SK-N-SH (cell line): ENCODE measurements at regions not wholly inside any gene's neighbourhood (a gene's known extent, or its start where the extent isn't known, plus 50 kb on each side); places are given as distances from the start of the nearest gene placed in this dataset.

ENCODE experiments used
- CTCF ChIA-PET: fragments of 300-600, 350-600 bp; formaldehyde crosslinking; extraction: SDS; loops from one replicate; lab custom pipeline; 2021; lab: Yijun Ruan, JAX
- POLR2A ChIA-PET: fragments of 350-600 bp; sonication (Branson Sonifier 250); formaldehyde crosslinking; extraction: SDS; loops from one replicate; lab custom pipeline; 2020; ENCODE audit warnings: antibody characterized with exemption, inconsistent platforms; lab: Yijun Ruan, JAX
- DNase-seq: peaks from one replicate; pipeline ENCODE4 v3.0.0; 2012
- H2AFZ ChIP-seq: fragments of 200-600 bp; sonication (generic); 2 replicates; pipeline ENCODE4 v1.8.1; 2016; ENCODE audit warnings: antibody characterized with exemption, mild to moderate bottlenecking, low read depth
- H3F3A ChIP-seq: fragments of 200-600 bp; sonication (generic); replicated peaks from 2 replicates; pipeline ENCODE3; 2016; ENCODE audit warnings: antibody characterized with exemption, mild to moderate bottlenecking; ENCODE audit not compliant: insufficient read depth
- H3K27ac ChIP-seq, 2 experiments: fragments of 200-500 bp in 1 of 2; fragments of 200-600 bp in 1 of 2; sonication (Bioruptor generic) in 1 of 2; sonication (generic), shearing (Covaris generic) in 1 of 2; 2 replicates each; pipeline versions ENCODE4 v1.5.1 to v1.6.1; 2014 to 2016; ENCODE audit warnings: low read depth in 2 of 2, inconsistent platforms in 1 of 2, low read length in 1 of 2, mild to moderate bottlenecking in 1 of 2, mixed read lengths in 1 of 2
- H3K27me3 ChIP-seq: fragments of 200-600 bp; sonication (generic), shearing (Covaris generic); 2 replicates; pipeline ENCODE4 v1.6.1; 2016; ENCODE audit warnings: mixed run types; ENCODE audit not compliant: insufficient read depth
- H3K36me3 ChIP-seq, 2 experiments: fragments of 200-500 bp in 1 of 2; fragments of 200-600 bp in 1 of 2; sonication (Bioruptor generic) in 1 of 2; sonication (generic) in 1 of 2; replicated peaks in 1 of 2; 2 replicates each; pipeline versions ENCODE3 to v1.5.1; 2014 to 2016; ENCODE audit warnings: low read length in 1 of 2, mild to moderate bottlenecking in 1 of 2; ENCODE audit not compliant: insufficient read depth in 2 of 2, control insufficient read depth in 1 of 2
- H3K4me1 ChIP-seq, 2 experiments: fragments of 200-500 bp in 1 of 2; fragments of 200-600 bp in 1 of 2; sonication (Bioruptor generic) in 1 of 2; sonication (generic), shearing (Covaris generic) in 1 of 2; 2 replicates each; pipeline versions ENCODE4 v1.5.1 to v1.6.1; 2014 to 2016; ENCODE audit warnings: low read depth in 1 of 2, low read length in 1 of 2, mixed run types in 1 of 2; ENCODE audit not compliant: insufficient read depth in 2 of 2, control insufficient read depth in 1 of 2
- H3K4me2 ChIP-seq: fragments of 200-600 bp; sonication (generic), shearing (Covaris generic); 2 replicates; pipeline ENCODE4 v1.6.1; 2017; ENCODE audit warnings: mixed run types
- H3K4me3 ChIP-seq, 2 experiments: fragments of 200-500 bp in 1 of 2; fragments of 200-600 bp in 1 of 2; sonication (Bioruptor generic) in 1 of 2; sonication (generic), shearing (Covaris generic) in 1 of 2; 2 replicates each; pipeline versions ENCODE4 v1.5.1 to v1.8.1; 2014 to 2016; ENCODE audit warnings: low read depth in 2 of 2, inconsistent platforms in 1 of 2, low read length in 1 of 2, mild to moderate bottlenecking in 1 of 2, mixed read lengths in 1 of 2, moderate library complexity in 1 of 2
- H3K79me2 ChIP-seq: fragments of 200-600 bp; sonication (generic); 2 replicates; pipeline ENCODE4 v1.8.1; 2017; ENCODE audit warnings: mild to moderate bottlenecking; ENCODE audit not compliant: insufficient read depth
- H3K9ac ChIP-seq: fragments of 200-600 bp; sonication (generic); 2 replicates; pipeline ENCODE4 v1.6.1; 2017; ENCODE audit warnings: mixed run types
- H3K9me2 ChIP-seq: fragments of 200-600 bp; sonication (generic); 2 replicates; pipeline ENCODE4 v1.6.1; 2017; ENCODE audit warnings: mixed run types
- H3K9me3 ChIP-seq: fragments of 200-600 bp; sonication (generic); 2 replicates; pipeline ENCODE4 v1.6.1; 2017; ENCODE audit warnings: mixed run types, mild to moderate bottlenecking, moderate library complexity
- H4K20me1 ChIP-seq: fragments of 200-600 bp; sonication (generic); 2 replicates; pipeline ENCODE4 v1.6.1; 2017; ENCODE audit warnings: mild to moderate bottlenecking, mixed run types; ENCODE audit not compliant: insufficient read depth
- CHD2 ChIP-seq: fragments of 150-350 bp; IDR thresholded peaks from 2 replicates; pipeline ENCODE4 v1.6.1; 2018; ENCODE audit warnings: low read length; ENCODE audit not compliant: partially characterized antibody
- EZH2phosphoT487 ChIP-seq: fragments of 200-600 bp; sonication (generic); IDR thresholded peaks from 2 replicates; pipeline ENCODE4 v1.6.1; 2017; ENCODE audit warnings: low read depth, mixed run types, mild to moderate bottlenecking, antibody characterized with exemption, moderate library complexity, borderline replicate concordance
- FOSL2 ChIP-seq: IDR thresholded peaks from 2 replicates; pipeline ENCODE4 v1.4.0; 2012; ENCODE audit warnings: low read depth, mild to moderate bottlenecking, moderate library complexity, borderline replicate concordance
- FOXM1 ChIP-seq: IDR thresholded peaks from 2 replicates; pipeline ENCODE4 v1.4.0; 2012; ENCODE audit warnings: low read depth, mild to moderate bottlenecking
- NFIC ChIP-seq: IDR thresholded peaks from 2 replicates; pipeline ENCODE4 v1.4.0; 2012; ENCODE audit warnings: borderline replicate concordance
- RAD21 ChIP-seq: IDR thresholded peaks from 2 replicates; pipeline ENCODE4 v1.6.1; 2012; ENCODE audit warnings: mild to moderate bottlenecking, low read length
- SIN3A ChIP-seq: IDR thresholded peaks from 2 replicates; pipeline ENCODE4 v1.6.1; 2012; ENCODE audit warnings: low read depth, mild to moderate bottlenecking, low read length, moderate library complexity, borderline replicate concordance
- SMC3 ChIP-seq: IDR thresholded peaks from 2 replicates; pipeline ENCODE4 v1.6.1; 2012; ENCODE audit warnings: low read depth, low read length, improper control_type of control experiment
- WGBS: methylation state at CpG from one replicate; pipeline ENCODE4 v1.1.6; 2017; ENCODE audit warnings: low lambda C conversion rate; 5-methylcytosine and 5-hydroxymethylcytosine counted together
- TF ChIP-seq, protein P1 (sequence below): fragments of 150-350 bp; IDR thresholded peaks from 2 replicates; pipeline ENCODE4 v1.6.1; 2017; ENCODE audit warnings: antibody characterized with exemption, low read length, low read depth, borderline replicate concordance
- TF ChIP-seq, protein P2 (sequence below): IDR thresholded peaks from 2 replicates; pipeline ENCODE4 v1.6.1; 2012; ENCODE audit warnings: mild to moderate bottlenecking, low read depth, low read length, moderate library complexity
- TF ChIP-seq, protein P3 (sequence below): IDR thresholded peaks from 2 replicates; pipeline ENCODE4 v1.4.0; 2012; ENCODE audit warnings: low read depth

DNA sequence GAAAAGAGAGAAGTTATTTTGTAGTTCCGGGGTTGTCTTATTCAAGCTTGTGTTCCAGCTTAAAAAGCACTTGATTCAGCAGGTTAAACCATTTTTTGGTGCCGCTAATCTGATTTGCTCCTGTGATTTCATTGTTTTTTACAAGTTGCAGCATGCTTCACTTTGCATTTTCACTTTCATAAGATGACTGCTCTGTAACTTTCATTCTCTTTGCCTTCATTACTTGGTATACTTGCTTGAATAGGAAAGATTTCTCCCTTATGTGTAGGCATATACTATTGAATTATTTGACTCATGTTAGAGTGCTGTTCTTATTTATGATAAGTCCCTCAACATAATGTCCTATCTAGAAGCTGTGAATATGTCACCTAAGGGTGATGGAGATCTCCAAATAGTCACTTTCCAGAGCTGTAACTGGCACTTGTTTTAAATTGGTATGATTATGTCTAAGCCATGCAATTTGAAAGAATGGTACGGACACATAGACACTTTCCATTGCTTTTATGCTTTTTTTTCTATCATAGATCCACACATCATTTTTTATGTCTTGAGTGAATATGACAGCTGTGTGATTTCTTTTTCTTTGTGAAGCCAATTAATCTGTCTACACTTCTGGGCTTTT, 254.5 kb downstream of the DSEL start (continued):
- TF ChIP-seq, protein P1, sequence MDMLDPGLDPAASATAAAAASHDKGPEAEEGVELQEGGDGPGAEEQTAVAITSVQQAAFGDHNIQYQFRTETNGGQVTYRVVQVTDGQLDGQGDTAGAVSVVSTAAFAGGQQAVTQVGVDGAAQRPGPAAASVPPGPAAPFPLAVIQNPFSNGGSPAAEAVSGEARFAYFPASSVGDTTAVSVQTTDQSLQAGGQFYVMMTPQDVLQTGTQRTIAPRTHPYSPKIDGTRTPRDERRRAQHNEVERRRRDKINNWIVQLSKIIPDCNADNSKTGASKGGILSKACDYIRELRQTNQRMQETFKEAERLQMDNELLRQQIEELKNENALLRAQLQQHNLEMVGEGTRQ = no peak

DNA sequence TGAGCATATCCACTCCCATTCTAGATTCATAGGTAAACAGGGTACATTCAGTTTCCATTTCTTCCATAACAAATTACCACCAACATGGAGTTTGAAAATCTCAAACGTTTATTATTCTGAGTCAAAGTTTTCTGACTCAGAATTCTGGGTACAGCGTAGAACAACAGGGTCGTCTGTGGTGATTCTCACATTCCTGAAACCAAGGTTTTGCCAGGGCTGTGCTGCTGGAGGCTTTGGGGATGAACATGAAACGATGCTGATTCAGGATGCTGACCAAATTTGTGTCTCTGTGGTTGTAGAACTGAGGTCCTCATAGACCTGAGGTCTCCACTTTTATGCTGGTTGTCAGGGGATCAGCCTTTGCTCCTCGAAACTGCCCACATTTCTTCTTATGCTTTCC, 255.7 kb downstream of the DSEL start:
- Histone ChIP-seq H3K4me1 (peaks cover 0 to 7% of the 10 kb centered on the region in 2 experiments; a peak in 1 of 4 replicates), H3K4me2 (no peak overlapping the region), H4K20me1 (no peaks in the 10 kb centered on the region), H3K4me3 (no peak overlapping the region), H3K27ac (no peak overlapping the region), H3K27me3 (no peaks in the 10 kb centered on the region), H3K79me2 (no peaks in the 10 kb centered on the region)
- CTCF ChIA-PET = interaction anchor here (0.5 kb wide), 1 partner anchor 471 kb away, joined by 3 read pairs; no protein-coding TSS in a partner anchor
- TF ChIP-seq SIN3A (no peak), FOXM1 (no peak), EZH2phosphoT487 (no peak), CHD2 (no peak), FOSL2 (no peak), RAD21 (no peak), NFIC (no peak), SMC3 (no peak)
- TF ChIP-seq, protein P2, sequence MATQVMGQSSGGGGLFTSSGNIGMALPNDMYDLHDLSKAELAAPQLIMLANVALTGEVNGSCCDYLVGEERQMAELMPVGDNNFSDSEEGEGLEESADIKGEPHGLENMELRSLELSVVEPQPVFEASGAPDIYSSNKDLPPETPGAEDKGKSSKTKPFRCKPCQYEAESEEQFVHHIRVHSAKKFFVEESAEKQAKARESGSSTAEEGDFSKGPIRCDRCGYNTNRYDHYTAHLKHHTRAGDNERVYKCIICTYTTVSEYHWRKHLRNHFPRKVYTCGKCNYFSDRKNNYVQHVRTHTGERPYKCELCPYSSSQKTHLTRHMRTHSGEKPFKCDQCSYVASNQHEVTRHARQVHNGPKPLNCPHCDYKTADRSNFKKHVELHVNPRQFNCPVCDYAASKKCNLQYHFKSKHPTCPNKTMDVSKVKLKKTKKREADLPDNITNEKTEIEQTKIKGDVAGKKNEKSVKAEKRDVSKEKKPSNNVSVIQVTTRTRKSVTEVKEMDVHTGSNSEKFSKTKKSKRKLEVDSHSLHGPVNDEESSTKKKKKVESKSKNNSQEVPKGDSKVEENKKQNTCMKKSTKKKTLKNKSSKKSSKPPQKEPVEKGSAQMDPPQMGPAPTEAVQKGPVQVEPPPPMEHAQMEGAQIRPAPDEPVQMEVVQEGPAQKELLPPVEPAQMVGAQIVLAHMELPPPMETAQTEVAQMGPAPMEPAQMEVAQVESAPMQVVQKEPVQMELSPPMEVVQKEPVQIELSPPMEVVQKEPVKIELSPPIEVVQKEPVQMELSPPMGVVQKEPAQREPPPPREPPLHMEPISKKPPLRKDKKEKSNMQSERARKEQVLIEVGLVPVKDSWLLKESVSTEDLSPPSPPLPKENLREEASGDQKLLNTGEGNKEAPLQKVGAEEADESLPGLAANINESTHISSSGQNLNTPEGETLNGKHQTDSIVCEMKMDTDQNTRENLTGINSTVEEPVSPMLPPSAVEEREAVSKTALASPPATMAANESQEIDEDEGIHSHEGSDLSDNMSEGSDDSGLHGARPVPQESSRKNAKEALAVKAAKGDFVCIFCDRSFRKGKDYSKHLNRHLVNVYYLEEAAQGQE = no peak
- TF ChIP-seq, protein P1 = no peak
- TF ChIP-seq, protein P3, sequence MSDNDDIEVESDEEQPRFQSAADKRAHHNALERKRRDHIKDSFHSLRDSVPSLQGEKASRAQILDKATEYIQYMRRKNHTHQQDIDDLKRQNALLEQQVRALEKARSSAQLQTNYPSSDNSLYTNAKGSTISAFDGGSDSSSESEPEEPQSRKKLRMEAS = no peak
- TF ChIP-seq, all 33 proteins: peak for 0
- POLR2A ChIA-PET = no interaction called here
- WGBS = 69% methylated on average over 4 of the region's 5 CpGs
- no peaks in the 10 kb centered on the region for H3K9me2 ChIP-seq
- DNase-seq = no peak
- H3K9me3 ChIP-seq = no peaks in the 10 kb centered on the region
- peaks cover 14% of the 10 kb centered on the region for H3F3A ChIP-seq
- no peaks in the 10 kb centered on the region for H3K36me3 ChIP-seq
- H3K9ac ChIP-seq = no peak overlapping the region
- H2AFZ ChIP-seq = no peak overlapping the region
